Activated CD8-positive, alpha-beta T cell treated with anti-CD3 and anti-CD28 coated beads for 36 hours (primary cell): ENCODE measurements at regions not wholly inside any gene's neighbourhood (a gene's known extent, or its start where the extent isn't known, plus 50 kb on each side); places are given as distances from the start of the nearest gene placed in this dataset.

Experiments
- ATAC-seq: fragments of 200-7000 bp; cut with Tn5 transposase; one replicate; pipeline ENCODE4 v1.10.0; 2021; ENCODE audit warnings: mild to moderate bottlenecking, moderate library complexity
- CTCF ChIA-PET: fragments of 350-600 bp; sonication (Branson Sonifier 250); formaldehyde crosslinking; loops from one replicate; lab custom pipeline; 2021; ENCODE audit warnings: antibody characterized with exemption; lab: Charles Lee
- POLR2A ChIA-PET: fragments of 350-600 bp; sonication (Branson Sonifier 250); formaldehyde crosslinking; loops from one replicate; lab custom pipeline; 2021; ENCODE audit warnings: antibody characterized with exemption; lab: Charles Lee
- DNase-seq: peaks from one replicate; pipeline ENCODE4 v3.0.0-alpha.2; 2020
- H3K27ac Mint-ChIP-seq: one replicate; pipeline ENCODE4 v1.8.0; 2021; ENCODE audit warnings: mild to moderate bottlenecking, mixed read lengths
- H3K27me3 Mint-ChIP-seq: one replicate; pipeline ENCODE4 v1.8.0; 2021; ENCODE audit warnings: mixed read lengths
- H3K36me3 Mint-ChIP-seq: one replicate; pipeline ENCODE4 v1.8.0; 2021; ENCODE audit warnings: low read depth, mixed read lengths
- H3K4me1 Mint-ChIP-seq: one replicate; pipeline ENCODE4 v1.8.0; 2021; ENCODE audit warnings: low read depth, mixed read lengths
- H3K4me3 Mint-ChIP-seq: one replicate; pipeline ENCODE4 v1.8.0; 2021; ENCODE audit warnings: mild to moderate bottlenecking, moderate library complexity, mixed read lengths
- H3K9me3 Mint-ChIP-seq: one replicate; pipeline ENCODE4 v1.8.0; 2021; ENCODE audit warnings: mixed read lengths
- CTCF ChIP-seq: fragments of 200-600 bp; IDR thresholded peaks from one replicate; pipeline ENCODE4 v1.8.0; 2022; ENCODE audit warnings: antibody characterized with exemption, mild to moderate bottlenecking
- intact Hi-C: fragments of 100-400 bp; cut with micrococcal nuclease; formaldehyde crosslinking; loops from one replicate; pipeline ENCODE4 v1.10.0; 2022

GRCh38 chr9:90741036-90741435 lies 60.6 kb upstream of the SYK start:
- intact Hi-C loops = no loop called here
- H3K27me3 Mint-ChIP-seq = no peaks in the 10 kb centered on the region
- ATAC-seq = no peak
- no peak for DNase-seq
- H3K27ac Mint-ChIP-seq = no peak overlapping the region
- ChIA-PET POLR2A (no interaction called here), CTCF (no interaction called here)
- peaks cover 19% of the 10 kb centered on the region for H3K9me3 Mint-ChIP-seq
- H3K36me3 Mint-ChIP-seq = no peaks in the 10 kb centered on the region
- H3K4me3 Mint-ChIP-seq = no peak overlapping the region
- TF ChIP-seq CTCF = no peak
- H3K4me1 Mint-ChIP-seq = no peaks in the 10 kb centered on the region

GRCh38 chr9:90737742-90738141 lies 63.9 kb upstream of the SYK start:
- TF ChIP-seq CTCF = no peak
- Mint-ChIP-seq H3K4me1 (no peaks in the 10 kb centered on the region), H3K9me3 (peaks cover 19% of the 10 kb centered on the region), H3K4me3 (no peak overlapping the region), H3K27ac (no peak overlapping the region), H3K27me3 (no peaks in the 10 kb centered on the region), H3K36me3 (no peaks in the 10 kb centered on the region)
- ATAC-seq = no peak
- ChIA-PET POLR2A (no interaction called here), CTCF (no interaction called here)
- DNase-seq = no peak
- intact Hi-C loops = no loop called here

- ChIA-PET CTCF (no interaction called here), POLR2A (no interaction called here)
- ATAC-seq (no peak), DNase-seq (no peak)
- H3K4me1 Mint-ChIP-seq = no peaks in the 10 kb centered on the region
- intact Hi-C loops = no loop called here
- H3K36me3 Mint-ChIP-seq = no peaks in the 10 kb centered on the region
- no peak overlapping the region for H3K27ac Mint-ChIP-seq
- H3K27me3 Mint-ChIP-seq = peaks cover 6% of the 10 kb centered on the region
- H3K9me3 Mint-ChIP-seq = peaks cover 19% of the 10 kb centered on the region
- H3K4me3 Mint-ChIP-seq = no peak overlapping the region
- no peak for TF ChIP-seq CTCF
Measured at GRCh38 chr9:90735952-90736351, 65.7 kb upstream of the SYK start.

- H3K36me3 Mint-ChIP-seq = no peaks in the 10 kb centered on the region
- DNase-seq = no peak
- H3K4me3 Mint-ChIP-seq = no peak overlapping the region
- ATAC-seq = no peak
- H3K27ac Mint-ChIP-seq = no peak overlapping the region
- intact Hi-C loops = no loop called here
- peaks cover 14% of the 10 kb centered on the region for H3K9me3 Mint-ChIP-seq
- CTCF ChIA-PET = no interaction called here
- H3K27me3 Mint-ChIP-seq = peaks cover 9% of the 10 kb centered on the region
- no peaks in the 10 kb centered on the region for H3K4me1 Mint-ChIP-seq
- POLR2A ChIA-PET = interaction anchor here (0.6 kb wide), 1 partner anchor 27 kb away, joined by 3 read pairs; no protein-coding TSS in a partner anchor
- no peak for TF ChIP-seq CTCF
Measured at GRCh38 chr9:90734631-90735030, 67.0 kb upstream of the SYK start.

- H3K27ac Mint-ChIP-seq = no peak overlapping the region
- ATAC-seq (no peak), DNase-seq (no peak)
- intact Hi-C loops = no loop called here
- no peak overlapping the region for H3K4me3 Mint-ChIP-seq
- peaks cover 9% of the 10 kb centered on the region for H3K27me3 Mint-ChIP-seq
- POLR2A ChIA-PET = no interaction called here
- CTCF ChIA-PET = interaction anchor here (0.9 kb wide), 1 partner anchor 585 kb away, joined by 3 read pairs; no protein-coding TSS in a partner anchor
- no peaks in the 10 kb centered on the region for H3K36me3 Mint-ChIP-seq
- H3K4me1 Mint-ChIP-seq = no peaks in the 10 kb centered on the region
- TF ChIP-seq CTCF = no peak
- no peaks in the 10 kb centered on the region for H3K9me3 Mint-ChIP-seq
Measured at GRCh38 chr9:90729351-90729750, 72.3 kb upstream of the SYK start.
